ENCODE measurements at regions not wholly inside any gene's neighbourhood (a gene's known extent, or its start where the extent isn't known, plus 50 kb on each side); places are given as distances from the start of the nearest gene placed in this dataset.

DNA sequence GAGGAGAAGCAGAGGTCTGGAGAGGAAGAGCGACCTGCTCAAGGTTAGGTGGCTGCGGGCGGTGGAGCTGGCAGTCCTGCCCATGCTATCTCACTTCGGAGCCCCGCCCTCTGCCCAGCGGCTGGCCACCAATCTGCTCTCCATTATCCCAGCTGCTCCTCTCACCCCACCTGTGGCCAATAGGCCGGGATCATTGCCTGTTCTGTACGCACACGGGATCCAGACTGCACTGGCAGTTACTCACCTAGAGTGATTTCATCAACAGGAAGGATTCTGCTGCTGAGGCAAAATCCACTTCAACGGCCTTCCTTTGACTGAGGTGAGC, 100.6 kb downstream of the TLE3 start:
- no peaks in the 10 kb centered on the region for H3K27me3 ChIP-seq (replicated peaks; ENCODE audit: insufficient read depth)
- H3K27ac ChIP-seq: no peak overlapping the region
- 48% methylated on average over 10 of the region's 10 CpGs for WGBS
- no peaks in the 10 kb centered on the region for H3K36me3 ChIP-seq
- no peaks in the 10 kb centered on the region for H3K9me3 ChIP-seq
- H3K4me3 ChIP-seq: no peak overlapping the region
- intact Hi-C loops (cut with DNase I): no loop called here
- H3K4me1 ChIP-seq (replicated peaks): no peaks in the 10 kb centered on the region
- no peak for DNase-seq (ENCODE audit: low spot score)
- TF ChIP-seq POLR2AphosphoS5 (IDR thresholded peaks at IDR 0.05) (no peak), POLR2A (IDR thresholded peaks at IDR 0.05) (no peak)
- TF ChIP-seq, protein P1, sequence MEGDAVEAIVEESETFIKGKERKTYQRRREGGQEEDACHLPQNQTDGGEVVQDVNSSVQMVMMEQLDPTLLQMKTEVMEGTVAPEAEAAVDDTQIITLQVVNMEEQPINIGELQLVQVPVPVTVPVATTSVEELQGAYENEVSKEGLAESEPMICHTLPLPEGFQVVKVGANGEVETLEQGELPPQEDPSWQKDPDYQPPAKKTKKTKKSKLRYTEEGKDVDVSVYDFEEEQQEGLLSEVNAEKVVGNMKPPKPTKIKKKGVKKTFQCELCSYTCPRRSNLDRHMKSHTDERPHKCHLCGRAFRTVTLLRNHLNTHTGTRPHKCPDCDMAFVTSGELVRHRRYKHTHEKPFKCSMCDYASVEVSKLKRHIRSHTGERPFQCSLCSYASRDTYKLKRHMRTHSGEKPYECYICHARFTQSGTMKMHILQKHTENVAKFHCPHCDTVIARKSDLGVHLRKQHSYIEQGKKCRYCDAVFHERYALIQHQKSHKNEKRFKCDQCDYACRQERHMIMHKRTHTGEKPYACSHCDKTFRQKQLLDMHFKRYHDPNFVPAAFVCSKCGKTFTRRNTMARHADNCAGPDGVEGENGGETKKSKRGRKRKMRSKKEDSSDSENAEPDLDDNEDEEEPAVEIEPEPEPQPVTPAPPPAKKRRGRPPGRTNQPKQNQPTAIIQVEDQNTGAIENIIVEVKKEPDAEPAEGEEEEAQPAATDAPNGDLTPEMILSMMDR (IDR thresholded peaks at IDR 0.05): no peak

Data from prostate gland (tissue), 2 donors.